ENCODE measurements at regions not wholly inside any gene's neighbourhood (a gene's known extent, or its start where the extent isn't known, plus 50 kb on each side); places are given as distances from the start of the nearest gene placed in this dataset.

GRCh38 chr4:146577111-146577510 is 55.4 kb upstream of the SLC10A7 start:
- Histone ChIP-seq H3K27ac (no peak overlapping the region), H3K4me3 (ENCODE audit: low read depth, low read length) (no peak overlapping the region), H3K36me3 (replicated peaks) (no peaks in the 10 kb centered on the region), H3K27me3 (replicated peaks) (no peaks in the 10 kb centered on the region)
- in situ Hi-C loops (cut with HindIII; ENCODE audit: low pct_ligation_motif_present, low sequenced_read_pairs): no loop called here
- peak; percentile 30 for DNase-seq
- TF ChIP-seq, protein P1, sequence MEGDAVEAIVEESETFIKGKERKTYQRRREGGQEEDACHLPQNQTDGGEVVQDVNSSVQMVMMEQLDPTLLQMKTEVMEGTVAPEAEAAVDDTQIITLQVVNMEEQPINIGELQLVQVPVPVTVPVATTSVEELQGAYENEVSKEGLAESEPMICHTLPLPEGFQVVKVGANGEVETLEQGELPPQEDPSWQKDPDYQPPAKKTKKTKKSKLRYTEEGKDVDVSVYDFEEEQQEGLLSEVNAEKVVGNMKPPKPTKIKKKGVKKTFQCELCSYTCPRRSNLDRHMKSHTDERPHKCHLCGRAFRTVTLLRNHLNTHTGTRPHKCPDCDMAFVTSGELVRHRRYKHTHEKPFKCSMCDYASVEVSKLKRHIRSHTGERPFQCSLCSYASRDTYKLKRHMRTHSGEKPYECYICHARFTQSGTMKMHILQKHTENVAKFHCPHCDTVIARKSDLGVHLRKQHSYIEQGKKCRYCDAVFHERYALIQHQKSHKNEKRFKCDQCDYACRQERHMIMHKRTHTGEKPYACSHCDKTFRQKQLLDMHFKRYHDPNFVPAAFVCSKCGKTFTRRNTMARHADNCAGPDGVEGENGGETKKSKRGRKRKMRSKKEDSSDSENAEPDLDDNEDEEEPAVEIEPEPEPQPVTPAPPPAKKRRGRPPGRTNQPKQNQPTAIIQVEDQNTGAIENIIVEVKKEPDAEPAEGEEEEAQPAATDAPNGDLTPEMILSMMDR (IDR thresholded peaks at IDR 0.05; ENCODE audit: low read depth, low read length, missing control alignments): no peak

DNA sequence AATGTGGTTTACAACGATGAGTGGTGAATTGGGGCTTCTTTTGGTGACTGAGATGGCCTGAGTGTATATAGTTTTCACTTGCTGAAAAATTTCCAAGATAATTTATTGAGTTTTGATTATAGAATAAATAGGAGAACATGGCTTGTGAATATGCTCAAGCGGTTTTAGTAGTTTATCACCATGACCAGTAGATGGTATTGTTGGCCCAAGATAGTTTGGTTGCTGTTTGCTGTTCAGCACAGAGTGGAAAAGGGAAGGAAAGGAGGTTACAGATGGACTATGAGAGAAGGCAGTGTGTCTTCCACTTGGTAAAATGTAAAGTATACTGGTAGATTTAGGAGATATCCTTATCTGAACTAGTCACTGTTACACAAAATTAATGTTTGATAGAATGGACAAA is 55.8 kb upstream of the POU4F2 start:
- no peaks in the 10 kb centered on the region for H3K27me3 ChIP-seq (replicated peaks)
- TF ChIP-seq, protein P1 (IDR thresholded peaks at IDR 0.05; ENCODE audit: low read depth, low read length, missing control alignments): no peak
- no peak overlapping the region for H3K4me3 ChIP-seq (ENCODE audit: low read depth, low read length)
- DNase-seq: no peak
- in situ Hi-C loops (cut with HindIII; ENCODE audit: low pct_ligation_motif_present, low sequenced_read_pairs): no loop called here
- no peak overlapping the region for H3K27ac ChIP-seq
- H3K36me3 ChIP-seq (replicated peaks): no peaks in the 10 kb centered on the region

GRCh38 chr4:146585761-146586333 is 52.8 kb upstream of the POU4F2 start:
- DNase-seq: peak; percentile 4
- no peaks in the 10 kb centered on the region for H3K27me3 ChIP-seq (replicated peaks)
- H3K36me3 ChIP-seq (replicated peaks): no peaks in the 10 kb centered on the region
- H3K27ac ChIP-seq: no peak overlapping the region
- in situ Hi-C loops (cut with HindIII; ENCODE audit: low pct_ligation_motif_present, low sequenced_read_pairs): no loop called here
- TF ChIP-seq, protein P1 (IDR thresholded peaks at IDR 0.05; ENCODE audit: low read depth, low read length, missing control alignments): no peak
- H3K4me3 ChIP-seq (ENCODE audit: low read depth, low read length): no peak overlapping the region
